MV-4-11 (cell line): ENCODE measurements at regions not wholly inside any gene's neighbourhood (a gene's known extent, or its start where the extent isn't known, plus 50 kb on each side); places are given as distances from the start of the nearest gene placed in this dataset.
A peak's percentile ranks its signal among the peaks of the same experiment; 100 is the strongest.
"Not testable (repeated sequence)": the region's sequence is repeated elsewhere in the genome, so short reads cannot be mapped to it uniquely, and the experiment has no call there.

Experiments
- DNase-seq: peaks from one replicate; lab custom pipeline; 2025; lab: John Stamatoyannopoulos, UW

DNA sequence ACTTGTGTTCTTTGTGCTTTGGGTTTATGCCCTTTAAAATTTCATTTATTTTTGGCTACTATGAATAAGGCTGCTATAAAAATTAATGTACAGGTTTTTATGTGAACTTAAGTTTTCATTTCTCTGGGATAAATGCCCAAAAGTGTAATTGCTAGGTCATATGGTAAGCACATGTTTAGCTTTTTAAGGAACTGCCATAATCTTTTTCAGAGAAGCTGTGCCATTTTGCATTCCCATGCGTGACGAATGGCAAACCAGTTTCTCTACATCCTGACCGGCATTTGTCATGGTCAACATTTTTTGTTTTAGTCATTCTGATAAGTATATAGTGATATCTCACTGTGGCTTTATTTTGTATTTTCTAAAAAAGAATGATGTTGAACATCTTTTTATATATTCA lies 236.0 kb upstream of the SGK1 start:
- DNase-seq = no peak

DNA sequence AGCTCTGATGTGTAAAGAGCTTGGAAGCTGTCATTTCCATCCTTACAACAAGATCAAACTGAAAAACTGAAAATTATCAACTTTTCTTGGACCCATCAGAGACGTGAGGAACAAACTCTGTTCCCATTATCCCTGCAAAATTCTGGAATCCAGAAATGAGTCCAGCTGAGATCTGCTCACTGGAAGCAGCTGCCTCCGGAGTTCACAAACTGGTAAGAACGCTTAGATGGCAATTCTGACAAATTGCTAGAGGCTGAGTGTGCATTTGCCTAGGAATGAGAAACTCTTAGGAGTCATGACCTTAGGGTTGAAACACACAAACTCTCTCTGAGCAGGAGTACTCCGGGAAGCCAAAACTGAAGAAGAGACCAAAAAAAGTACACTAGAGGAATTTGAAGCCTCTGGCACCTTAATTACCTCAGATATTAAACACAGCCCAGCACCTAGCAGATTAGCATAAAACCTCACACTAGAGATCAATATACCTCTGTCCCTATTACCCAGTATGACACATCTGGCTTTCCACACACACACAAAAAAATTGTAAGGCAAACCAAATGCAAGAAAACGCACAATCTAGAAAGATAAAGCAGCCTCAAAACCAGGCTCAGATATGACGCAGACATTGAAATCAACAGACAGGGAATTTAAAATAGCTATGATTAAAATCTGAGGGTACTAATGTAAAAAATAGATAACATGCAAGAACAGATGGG lies 233.5 kb upstream of the SGK1 start:
- DNase-seq = no peak

DNA sequence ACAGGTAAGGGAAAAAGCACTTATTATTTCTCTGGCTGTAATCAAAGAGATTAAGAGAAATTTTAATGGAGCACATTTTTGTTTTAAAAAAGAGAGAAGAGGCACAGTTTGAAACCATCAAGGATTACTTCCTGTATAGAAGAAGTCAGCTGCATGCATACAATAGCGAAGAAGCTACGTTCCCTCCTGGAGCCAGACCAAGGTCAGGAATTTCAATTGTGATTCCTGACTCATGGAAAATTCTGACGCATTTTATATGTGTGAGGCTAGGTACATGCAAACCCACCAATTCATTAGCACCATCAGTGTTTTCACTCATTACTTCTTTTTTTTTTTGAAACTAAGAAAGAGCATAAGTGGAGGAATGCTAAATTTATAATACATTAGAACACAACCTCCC lies 232.7 kb upstream of the SGK1 start:
- DNase-seq = no peak

DNA sequence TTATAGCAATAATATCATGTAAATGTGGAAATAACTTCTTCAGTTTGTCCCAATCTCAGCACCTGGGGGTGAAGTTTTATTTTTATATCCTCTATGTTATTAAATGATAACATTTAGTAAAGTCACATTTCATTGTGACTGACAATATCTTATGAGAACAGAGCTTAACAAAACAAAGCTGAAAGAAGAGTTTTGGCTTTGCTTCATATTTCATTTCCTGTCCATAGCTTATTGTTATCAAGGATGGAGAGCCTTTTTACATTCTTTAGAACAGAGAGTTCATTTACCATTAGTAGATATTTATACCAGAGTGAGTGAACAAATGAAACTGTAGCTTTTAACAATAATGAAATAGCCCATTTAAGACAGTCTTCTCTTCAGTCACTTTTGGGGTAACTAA lies 231.9 kb upstream of the SGK1 start:
- DNase-seq = no peak

DNA sequence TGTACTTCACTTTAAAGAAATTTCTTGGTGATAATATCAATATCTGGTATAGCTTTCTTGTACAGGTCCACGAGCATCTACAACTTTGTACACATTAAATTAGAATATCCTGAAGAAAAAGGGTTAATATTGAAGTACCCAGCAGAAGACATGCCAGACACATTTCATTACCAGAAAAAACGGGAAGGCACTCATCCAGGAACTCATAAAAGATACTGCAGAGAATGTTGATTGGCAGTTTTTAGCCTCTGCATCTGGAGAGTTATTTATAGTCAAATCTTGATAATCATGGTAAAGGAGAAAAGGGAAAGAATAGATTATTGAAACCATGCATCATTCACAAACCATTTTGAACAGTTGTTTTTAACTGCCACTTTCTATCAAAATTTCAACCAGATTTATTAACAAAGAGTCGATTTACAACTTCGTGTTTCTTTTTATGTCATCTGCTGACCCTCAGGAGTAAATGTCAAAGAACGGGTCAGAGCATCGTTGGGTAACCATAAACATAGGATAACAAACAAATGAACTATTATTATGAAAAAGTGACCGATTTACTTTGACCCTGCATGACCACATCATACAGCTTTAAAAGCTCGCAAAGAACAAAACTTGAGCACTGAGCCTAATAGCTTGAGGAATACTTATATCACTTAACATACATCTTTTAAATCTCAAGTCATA lies 229.2 kb upstream of the SGK1 start:
- DNase-seq = no peak

DNA sequence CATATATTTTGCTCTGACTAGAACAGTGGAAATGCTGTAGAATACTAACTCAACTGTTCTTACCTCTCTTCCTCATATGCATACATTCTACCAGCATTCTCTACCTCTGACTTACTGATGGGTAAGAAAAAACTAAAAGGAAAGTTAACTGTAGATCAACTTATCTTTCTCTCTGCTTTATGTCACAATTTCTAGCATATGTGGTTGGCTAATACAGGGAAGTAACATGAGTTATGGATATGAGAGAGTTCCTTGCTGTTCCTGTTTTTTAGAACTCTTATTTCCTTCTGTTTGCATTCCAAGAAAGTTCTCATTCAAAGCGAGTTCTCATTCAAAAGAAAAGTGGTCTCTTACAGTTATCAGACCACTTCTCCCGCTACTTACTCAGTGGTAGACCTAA lies 226.8 kb upstream of the SGK1 start:
- DNase-seq = peak; percentile 75

DNA sequence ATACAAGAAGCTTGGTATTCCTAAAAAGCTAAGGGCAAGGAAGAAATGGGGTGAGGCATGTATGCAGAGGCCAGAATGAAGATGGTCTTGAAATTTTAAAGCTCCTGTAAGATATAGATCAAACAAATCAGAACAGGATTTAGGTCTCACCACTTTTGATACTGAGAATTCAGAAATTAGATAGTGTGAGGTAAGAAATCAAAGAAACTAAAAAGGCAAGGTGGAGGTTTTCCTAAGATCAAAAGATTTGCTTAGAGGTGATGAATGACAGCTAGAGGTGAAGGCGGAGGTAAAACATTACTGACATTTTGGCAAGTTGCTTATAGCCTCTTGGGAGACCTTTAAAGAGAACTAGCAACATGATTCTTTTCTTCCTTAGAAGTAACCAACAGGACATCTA lies 225.2 kb upstream of the SGK1 start:
- DNase-seq = no peak

DNA sequence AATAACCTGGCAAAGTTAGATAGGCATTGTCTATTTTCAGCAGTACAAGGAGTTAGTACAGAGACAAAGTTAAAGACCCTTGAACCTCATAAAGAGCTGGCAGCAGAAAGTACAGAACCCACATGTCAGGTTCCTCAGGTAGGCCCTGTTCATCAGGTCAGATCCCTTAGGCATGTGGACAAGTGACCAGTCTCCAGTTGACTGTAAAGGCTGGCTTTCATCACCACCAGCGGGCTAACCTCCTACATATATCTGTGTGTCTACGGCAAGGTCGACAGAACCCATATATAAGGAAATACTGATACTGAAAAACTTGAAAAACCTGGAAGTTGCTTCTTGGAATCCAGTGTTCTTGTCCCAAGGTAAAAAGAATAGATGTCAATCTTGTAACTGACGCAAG lies 223.1 kb upstream of the SGK1 start:
- no peak for DNase-seq

DNA sequence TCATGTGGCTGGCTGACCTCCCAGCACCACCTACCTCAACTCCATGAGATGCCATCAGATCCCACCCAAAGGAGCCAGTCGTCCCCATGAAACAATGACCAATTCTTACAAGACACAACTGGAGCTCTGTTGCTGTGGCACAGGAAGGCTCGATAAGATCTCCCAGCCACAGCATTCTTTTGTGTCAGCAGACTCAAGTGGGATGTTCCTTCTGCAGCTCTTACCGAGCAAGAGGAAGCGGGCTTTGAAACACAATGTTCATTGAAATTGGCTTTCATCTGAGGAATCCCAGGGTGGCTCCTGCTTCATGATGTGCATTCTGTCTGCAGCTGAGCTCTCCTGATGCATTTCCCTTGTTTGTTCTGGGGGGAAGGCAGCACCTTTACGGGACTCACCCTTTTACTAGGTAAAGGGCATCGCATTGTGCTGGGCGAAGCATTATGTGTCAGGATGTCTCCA lies 222.0 kb upstream of the SGK1 start:
- DNase-seq = peak; percentile 5

DNA sequence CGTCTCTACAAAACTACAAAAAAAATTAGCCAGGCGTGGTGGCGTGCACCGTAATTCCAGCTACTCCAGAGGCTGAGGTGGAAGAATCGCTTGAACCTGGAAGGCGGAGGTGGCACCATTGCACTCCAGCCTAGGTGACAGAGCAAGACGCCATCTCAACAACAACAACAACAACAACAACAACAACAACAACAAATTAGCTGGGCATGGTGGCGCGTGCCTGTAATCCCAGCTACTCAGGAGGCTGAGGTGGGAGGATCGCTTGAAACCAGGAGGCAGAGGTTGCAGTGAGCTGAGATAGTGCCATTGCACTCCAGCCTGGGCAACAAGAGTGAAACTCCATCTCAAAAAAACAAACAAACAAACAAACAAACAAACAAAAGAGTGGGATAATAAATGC lies 219.9 kb upstream of the SGK1 start:
- not testable (repeated sequence) for DNase-seq

DNA sequence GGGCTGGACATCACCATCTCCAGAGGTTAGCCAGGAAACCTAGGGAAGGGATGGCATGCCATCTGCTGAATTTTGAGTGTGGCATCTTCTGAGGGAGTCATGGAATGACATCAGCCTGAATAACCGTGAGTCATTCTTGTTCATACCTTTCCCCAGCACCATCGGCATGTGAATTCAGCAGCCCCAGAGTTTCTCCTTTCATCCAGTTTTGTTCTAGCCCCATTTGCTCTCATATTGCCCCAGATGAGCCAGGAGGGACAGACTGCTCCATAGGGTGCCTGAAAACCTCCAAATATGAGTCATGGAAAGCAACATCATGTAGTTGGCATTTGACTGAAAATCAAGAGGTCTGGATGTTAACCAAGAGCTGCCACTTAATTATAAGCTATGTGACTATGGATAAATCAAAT lies 219.2 kb upstream of the SGK1 start:
- DNase-seq = no peak

DNA sequence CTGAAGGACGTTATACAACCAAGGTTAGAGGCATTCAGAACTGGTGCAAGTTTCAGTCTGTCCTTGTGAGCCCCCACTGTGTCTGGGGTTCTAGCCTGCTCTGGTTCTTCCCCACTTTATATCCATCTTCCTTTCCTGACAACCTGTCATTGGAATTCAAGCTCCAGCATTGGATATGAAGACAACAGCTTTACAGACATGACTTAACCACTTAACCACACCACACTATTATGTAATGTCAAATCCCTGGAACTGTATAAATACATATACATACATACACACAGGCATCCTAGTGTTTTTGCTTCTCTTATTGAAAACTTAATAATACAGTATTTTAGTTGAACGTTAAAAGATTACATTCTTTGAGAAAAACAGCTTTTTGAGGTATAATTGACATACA lies 217.9 kb upstream of the SGK1 start:
- DNase-seq = peak; percentile 62

DNA sequence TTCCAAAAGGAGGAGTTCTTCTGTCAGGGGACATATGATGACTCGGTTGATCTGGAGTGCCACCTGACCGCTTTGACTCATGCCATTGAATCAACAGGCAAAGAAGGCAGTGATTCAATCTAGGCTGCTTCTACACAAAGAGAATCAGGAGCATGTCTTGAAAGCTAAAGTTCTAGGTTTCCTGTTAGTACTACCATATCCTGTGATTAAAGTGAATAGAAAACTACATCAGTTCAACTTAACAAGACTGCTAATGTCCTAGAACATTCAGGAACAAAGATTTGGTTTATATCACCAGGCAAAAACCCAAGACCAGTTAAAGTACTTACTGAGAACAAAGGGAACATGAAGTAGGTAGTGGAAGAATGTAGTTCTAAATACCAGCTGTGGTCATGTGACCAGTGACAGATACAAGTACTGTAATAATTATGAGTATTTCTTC lies 216.8 kb upstream of the SGK1 start:
- no peak for DNase-seq

DNA sequence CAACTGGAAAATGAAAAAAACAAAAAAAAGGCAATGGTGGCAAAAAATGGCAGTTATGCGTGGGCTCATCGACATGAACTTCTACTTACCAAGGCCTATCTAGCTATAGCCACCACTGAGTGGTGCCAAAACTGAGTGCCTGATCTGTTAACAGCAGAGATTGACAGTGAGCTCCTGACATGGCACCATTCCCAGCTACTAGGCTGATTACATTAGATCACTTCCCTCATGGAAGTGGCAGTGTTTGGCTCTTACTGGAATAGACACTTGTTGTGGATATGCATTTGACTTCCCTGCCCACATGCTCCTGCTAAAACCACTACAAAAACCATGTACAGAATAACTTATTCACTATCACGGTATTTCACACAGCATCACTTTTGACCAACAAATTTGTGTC lies 216.1 kb upstream of the SGK1 start:
- no peak for DNase-seq

DNA sequence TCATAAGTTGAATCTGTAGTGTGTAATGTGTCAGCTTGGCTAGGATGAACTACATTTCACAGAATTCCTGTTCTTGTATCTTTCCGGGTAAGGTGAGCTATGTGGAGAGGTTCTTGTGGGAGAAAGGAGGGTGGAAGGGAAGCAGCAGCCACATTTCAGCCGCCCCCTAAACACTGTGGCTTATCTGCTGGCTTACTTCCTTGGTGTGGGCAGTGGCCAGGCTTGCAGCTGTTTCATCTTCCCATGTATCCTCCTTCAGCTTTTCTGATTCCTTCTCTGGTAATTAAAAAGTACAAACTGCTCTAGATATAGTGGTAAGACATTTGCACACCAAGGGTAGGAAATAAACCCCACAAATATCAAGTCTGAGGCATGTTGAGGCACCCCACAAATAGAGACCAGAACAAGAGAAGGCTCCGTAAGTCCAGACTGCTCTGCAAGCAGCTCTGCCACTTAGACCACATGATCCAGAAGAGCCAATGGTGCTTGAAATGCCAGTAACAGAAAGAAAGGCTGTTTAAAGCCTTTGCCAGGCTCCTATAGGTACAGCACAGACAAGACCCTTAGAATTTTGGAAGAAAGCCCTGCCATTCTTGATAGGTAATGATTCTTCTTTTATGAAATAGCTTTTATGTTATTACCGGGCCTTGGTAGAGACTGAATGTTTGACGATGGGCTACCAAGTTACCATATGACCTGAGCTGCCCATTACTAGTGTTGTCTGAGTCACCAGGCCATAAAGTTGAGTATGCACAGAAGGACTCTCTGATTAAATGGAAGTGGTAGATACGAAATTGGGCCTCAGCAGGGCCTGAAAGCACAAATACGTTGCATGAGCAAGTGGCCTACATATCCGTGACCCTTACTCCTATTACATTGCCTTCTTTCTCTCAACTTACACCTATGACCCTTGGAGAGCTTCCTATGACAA lies 215.0 kb upstream of the SGK1 start:
- peak; percentile 28 for DNase-seq

DNA sequence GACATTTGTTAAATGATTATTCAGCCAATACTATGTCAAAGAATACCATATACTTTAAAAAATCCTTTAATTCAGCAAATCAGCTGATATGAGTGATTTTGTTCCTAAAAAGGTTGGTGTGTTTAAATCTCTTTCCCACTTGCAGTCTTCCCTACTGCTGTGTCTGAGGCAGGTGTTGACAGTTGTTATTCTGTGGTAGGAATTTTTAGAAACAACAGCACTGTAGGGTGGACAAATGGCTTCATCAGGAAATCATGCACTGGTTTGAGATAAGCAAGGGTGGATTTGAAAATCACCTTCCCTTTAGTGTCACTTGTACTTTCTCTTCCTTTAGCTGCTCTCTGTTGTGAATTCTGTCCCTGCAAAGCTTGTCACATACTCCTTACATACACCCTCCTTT lies 213.7 kb upstream of the SGK1 start:
- DNase-seq = no peak

DNA sequence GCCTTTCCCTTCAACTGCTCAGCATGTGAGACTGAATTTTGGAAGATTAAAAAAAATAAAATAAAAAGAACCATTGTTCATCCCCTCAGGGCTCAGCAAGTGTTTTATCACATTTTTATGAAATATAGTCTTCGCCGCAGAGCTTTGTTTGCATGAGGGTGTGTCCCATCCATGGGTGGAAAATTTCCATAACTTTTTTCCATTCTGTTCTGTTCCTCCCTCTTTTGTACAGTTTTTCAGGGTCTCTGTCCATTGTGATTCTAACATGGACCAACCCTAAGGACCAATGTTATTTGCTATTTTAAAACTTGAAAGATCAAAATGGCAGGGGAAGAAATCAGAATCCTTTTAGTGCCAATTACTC lies 213.3 kb upstream of the SGK1 start:
- no peak for DNase-seq

DNA sequence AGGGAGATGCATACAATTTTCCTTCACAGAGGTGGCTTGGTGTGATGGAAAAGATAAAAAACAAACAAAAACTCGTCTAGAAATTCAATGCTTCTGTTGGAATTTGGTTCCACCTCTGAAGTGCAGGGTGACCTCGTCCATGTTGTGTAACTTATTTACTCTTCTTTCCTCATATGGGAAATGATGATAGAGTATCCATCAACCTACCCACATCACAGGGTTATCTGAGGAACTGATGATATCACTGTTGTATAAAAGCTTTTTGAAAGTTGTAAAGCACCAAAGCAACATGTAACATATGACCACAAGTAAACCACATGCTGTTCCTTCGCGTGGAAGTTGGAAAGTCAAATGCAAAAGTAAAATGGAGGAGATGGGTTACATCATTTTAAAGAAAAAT lies 212.0 kb upstream of the SGK1 start:
- peak; percentile 82 for DNase-seq

DNA sequence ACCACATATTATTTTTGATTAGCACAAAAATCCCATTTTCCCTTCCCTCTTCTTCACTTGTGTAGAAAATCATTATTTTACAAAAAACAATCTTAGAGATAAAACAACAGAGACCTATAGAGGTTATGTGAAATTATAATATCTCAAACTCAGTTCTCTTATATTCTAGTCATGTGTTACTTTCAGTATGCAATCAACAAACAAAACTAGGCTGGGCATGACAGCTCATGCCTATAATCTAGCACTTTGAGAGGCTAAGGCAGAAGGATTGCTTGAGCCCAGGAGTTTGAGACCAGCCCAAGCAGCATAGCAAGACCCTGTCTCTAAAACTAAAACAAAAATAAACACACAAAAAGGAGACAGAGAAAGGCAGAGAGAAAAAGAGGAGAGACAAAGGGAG lies 211.4 kb upstream of the SGK1 start:
- no peak for DNase-seq

DNA sequence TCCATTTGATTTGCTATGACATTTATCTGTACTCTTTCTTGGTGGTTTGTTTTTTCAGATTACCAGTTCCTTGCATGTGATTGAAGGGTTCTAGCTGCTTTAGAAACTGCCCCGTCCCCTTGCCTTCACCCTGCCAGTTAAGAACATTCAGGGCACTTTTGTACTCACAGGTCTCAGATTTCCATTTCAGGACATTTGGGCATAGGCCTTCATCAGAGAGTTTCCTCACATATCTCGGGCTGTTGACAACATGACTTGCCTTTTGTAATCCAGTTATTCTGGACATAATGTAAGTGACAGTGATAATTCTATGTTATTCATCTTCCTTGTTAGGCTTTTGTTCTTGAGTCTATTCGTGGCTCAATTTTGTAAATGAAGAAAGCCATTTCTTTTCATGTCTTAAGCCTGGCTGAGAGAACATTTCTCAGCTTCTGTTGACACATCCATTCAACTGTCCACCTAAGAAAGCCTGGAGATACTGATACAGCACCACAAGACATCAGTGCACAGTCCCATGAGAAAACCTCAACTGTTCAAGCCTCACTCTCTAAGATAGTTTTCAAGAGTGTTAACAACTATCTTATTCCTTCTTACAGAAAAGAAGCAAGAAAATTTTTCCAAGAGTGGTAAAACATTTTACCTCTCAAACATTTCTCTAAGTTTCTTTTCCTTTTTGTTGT lies 209.3 kb upstream of the SGK1 start:
- no peak for DNase-seq

DNA sequence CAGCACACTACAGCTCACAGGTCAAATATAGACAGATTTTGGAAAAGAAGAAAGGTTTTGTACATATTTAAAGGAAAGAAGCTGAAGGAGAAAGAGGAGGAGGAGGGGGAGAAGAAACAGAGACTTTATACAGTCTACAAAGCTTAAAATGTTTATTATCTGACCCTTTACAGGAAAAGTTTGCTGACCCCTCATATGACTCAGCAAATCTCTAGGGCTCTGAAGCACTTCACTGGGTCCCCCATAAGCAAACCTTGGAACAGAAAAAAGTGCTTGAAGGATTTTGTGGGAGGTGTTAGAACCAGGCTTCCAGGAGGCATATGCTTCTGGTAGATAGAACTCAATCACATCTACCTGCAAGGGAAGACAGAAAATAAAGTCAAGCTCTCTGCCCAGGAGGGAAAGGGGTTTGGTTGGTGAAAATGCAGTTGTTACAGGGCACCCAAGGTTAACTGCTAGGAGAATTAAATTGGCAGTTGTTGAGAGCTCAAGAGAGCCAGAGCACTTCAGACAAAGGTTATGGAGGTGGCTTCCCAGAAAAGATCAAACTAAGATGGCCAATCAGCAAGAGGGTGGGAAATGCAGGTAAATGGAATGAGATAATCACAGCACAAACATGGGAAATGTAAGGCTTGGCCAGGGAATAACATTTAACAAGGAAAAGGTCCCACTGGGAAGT lies 207.4 kb upstream of the SGK1 start:
- no peak for DNase-seq
